ENCODE measurements at regions not wholly inside any gene's neighbourhood (a gene's known extent, or its start where the extent isn't known, plus 50 kb on each side); places are given as distances from the start of the nearest gene placed in this dataset.
"Not testable (repeated sequence)": the region's sequence is repeated elsewhere in the genome, so short reads cannot be mapped to it uniquely, and the experiment has no call there.

GRCh38 chr2:33924586-33925169 lies 325.6 kb upstream of the FAM98A start:
- CTCF ChIA-PET = no interaction called here
- H3K4me3 ChIP-seq (ENCODE audit: low read depth, low read length) = no peak overlapping the region
- no peak for DNase-seq (ENCODE audit: low read depth, low spot score)
- POLR2A ChIA-PET = no interaction called here
- no peak for TF ChIP-seq CTCF (IDR thresholded peaks at IDR 0.05; ENCODE audit: insufficient read depth, low read length, missing control alignments)

DNA sequence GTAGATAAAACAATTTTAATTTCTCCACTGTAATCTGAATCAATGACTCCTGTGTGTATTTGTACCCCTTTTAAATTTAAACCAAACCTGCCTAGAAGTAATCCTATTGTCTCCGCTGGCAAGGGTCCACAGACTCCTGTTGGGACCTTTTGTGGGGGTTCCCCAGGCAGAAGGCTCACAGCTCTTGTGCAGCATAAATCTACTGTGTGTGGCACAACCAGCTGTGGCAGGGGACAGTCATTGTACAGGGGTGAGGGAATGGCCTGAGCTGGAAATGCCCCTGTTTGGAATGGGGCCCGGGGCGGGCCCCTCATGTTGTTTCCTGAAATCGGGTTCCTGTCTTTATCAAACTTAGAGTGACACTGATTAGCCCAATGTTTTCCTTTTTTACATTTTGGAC lies 318.2 kb upstream of the FAM98A start:
- ChIA-PET POLR2A (no interaction called here), CTCF (no interaction called here)
- TF ChIP-seq CTCF (IDR thresholded peaks at IDR 0.05; ENCODE audit: insufficient read depth, low read length, missing control alignments) = no peak
- no peak overlapping the region for H3K4me3 ChIP-seq (ENCODE audit: low read depth, low read length)
- no peak for DNase-seq (ENCODE audit: low read depth, low spot score)

- DNase-seq (ENCODE audit: low read depth, low spot score) = no peak
- no peak for TF ChIP-seq CTCF (IDR thresholded peaks at IDR 0.05; ENCODE audit: insufficient read depth, low read length, missing control alignments)
- ChIA-PET CTCF (no interaction called here), POLR2A (no interaction called here)
- H3K4me3 ChIP-seq (ENCODE audit: low read depth, low read length) = no peak overlapping the region
These were observed 314.0 kb upstream of the FAM98A start for GRCh38 chr2:33913071-33913616.

GRCh38 chr2:33911327-33911726 lies 312.2 kb upstream of the FAM98A start:
- DNase-seq (ENCODE audit: low read depth, low spot score) = no peak
- ChIA-PET CTCF (no interaction called here), POLR2A (no interaction called here)
- TF ChIP-seq CTCF (IDR thresholded peaks at IDR 0.05; ENCODE audit: insufficient read depth, low read length, missing control alignments) = no peak
- no peak overlapping the region for H3K4me3 ChIP-seq (ENCODE audit: low read depth, low read length)

- TF ChIP-seq CTCF (IDR thresholded peaks at IDR 0.05; ENCODE audit: insufficient read depth, low read length, missing control alignments) = no peak
- CTCF ChIA-PET = no interaction called here
- H3K4me3 ChIP-seq (ENCODE audit: low read depth, low read length) = no peak overlapping the region
- DNase-seq (ENCODE audit: low read depth, low spot score) = no peak
- POLR2A ChIA-PET = no interaction called here
These were observed 311.0 kb upstream of the FAM98A start for GRCh38 chr2:33909945-33910695.

- no peak overlapping the region for H3K4me3 ChIP-seq (ENCODE audit: low read depth, low read length)
- TF ChIP-seq CTCF (IDR thresholded peaks at IDR 0.05; ENCODE audit: insufficient read depth, low read length, missing control alignments) = no peak
- ChIA-PET CTCF (no interaction called here), POLR2A (no interaction called here)
- no peak for DNase-seq (ENCODE audit: low read depth, low spot score)
These were observed 308.8 kb upstream of the FAM98A start for GRCh38 chr2:33907866-33908265.

DNA sequence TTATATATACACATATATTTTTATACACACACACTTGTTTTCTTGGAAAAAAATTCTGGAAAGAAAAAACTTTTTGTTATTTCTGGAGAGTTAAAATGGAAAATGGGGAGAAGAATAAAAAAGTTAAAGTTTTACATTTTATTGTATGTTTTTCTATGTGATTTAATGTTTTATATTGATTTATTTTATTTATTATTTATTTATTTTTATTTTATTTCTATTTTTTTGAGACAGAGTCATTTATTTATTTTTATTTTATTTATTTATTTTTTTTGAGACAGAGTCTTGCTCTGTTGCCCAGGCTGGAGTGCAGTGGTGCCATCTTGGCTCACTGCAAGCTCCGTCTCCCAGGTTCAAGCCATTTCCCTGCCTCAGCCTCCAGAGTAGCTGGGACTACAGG lies 307.0 kb upstream of the FAM98A start:
- DNase-seq (ENCODE audit: low read depth, low spot score); CTCF ChIA-PET; POLR2A ChIA-PET; H3K4me3 ChIP-seq (ENCODE audit: low read depth, low read length): not testable (repeated sequence)

Data from AG04449 (cell line).